Bronchial epithelial cell (primary cell): ENCODE measurements at regions not wholly inside any gene's neighbourhood (a gene's known extent, or its start where the extent isn't known, plus 50 kb on each side); places are given as distances from the start of the nearest gene placed in this dataset.

ENCODE experiments used
- DNase-seq: peaks from one replicate; pipeline ENCODE4 v3.0.0-alpha.2; 2010; ENCODE audit warnings: low read depth
- FAIRE-seq: peaks from 2 replicates; lab custom pipeline; 2011; peaks lifted over from hg19 to GRCh38; lab: Jason Lieb, UNC
- H3K27me3 ChIP-seq: 2 replicates; pipeline ENCODE4 v1.5.1; 2011; ENCODE audit warnings: low read length; ENCODE audit not compliant: control insufficient read depth, insufficient read depth
- H3K36me3 ChIP-seq: 2 replicates; pipeline ENCODE4 v1.5.1; 2011; ENCODE audit warnings: low read length; ENCODE audit not compliant: control insufficient read depth, insufficient read depth
- H3K4me3 ChIP-seq: 2 replicates; pipeline ENCODE4 v1.5.1; 2011; ENCODE audit warnings: mild to moderate bottlenecking, low read depth, low read length, control low read depth
- TF ChIP-seq, protein P1 (sequence below): IDR thresholded peaks from 2 replicates; pipeline ENCODE4 v1.5.1; 2011; ENCODE audit warnings: mild to moderate bottlenecking, moderate library complexity, low read length, control low read depth, inconsistent platforms; ENCODE audit not compliant: insufficient read depth, severe bottlenecking

DNA sequence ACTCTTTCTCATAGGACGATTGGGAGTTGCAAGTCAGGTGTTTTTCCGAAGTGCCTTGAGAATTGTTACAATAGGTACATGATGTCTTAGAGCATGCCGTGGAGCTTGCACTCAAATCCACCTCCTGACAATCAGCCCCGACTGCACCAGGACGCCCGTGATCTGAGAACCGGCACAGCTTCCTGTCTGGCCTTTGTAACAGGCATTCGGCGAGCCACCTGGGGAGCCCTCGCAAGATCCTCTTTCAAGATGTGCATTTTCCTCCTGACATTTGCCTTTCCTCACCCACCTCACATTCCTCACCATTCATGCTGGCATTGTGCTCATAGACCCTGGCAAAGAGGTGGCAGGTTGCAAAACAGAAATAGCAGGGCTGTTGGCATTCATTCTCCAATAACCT lies 427.3 kb downstream of the GALR1 start:
- TF ChIP-seq, protein P1, sequence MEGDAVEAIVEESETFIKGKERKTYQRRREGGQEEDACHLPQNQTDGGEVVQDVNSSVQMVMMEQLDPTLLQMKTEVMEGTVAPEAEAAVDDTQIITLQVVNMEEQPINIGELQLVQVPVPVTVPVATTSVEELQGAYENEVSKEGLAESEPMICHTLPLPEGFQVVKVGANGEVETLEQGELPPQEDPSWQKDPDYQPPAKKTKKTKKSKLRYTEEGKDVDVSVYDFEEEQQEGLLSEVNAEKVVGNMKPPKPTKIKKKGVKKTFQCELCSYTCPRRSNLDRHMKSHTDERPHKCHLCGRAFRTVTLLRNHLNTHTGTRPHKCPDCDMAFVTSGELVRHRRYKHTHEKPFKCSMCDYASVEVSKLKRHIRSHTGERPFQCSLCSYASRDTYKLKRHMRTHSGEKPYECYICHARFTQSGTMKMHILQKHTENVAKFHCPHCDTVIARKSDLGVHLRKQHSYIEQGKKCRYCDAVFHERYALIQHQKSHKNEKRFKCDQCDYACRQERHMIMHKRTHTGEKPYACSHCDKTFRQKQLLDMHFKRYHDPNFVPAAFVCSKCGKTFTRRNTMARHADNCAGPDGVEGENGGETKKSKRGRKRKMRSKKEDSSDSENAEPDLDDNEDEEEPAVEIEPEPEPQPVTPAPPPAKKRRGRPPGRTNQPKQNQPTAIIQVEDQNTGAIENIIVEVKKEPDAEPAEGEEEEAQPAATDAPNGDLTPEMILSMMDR = no peak
- Histone ChIP-seq H3K27me3 (no peaks in the 10 kb centered on the region), H3K36me3 (no peaks in the 10 kb centered on the region), H3K4me3 (no peak overlapping the region)
- no peak for FAIRE-seq
- DNase-seq = no peak

DNA sequence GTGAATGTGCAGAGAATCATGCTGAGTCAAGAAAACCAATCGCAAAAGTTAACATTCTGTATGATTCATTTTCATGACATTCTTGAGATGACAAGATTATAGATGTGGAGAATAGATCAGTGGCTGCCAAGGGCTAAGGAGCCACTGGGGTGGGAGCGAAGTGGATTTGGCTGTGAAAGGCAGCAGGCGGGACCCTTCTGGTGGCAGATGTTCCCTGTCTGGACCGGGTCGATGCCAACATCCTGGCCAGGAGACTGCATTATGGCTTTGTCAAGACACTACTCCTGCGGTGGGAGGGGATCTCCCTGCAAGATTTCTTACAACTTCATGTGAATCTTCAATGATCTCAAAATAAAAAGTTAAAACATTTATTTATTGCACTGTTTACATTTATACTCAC lies 427.9 kb downstream of the GALR1 start:
- DNase-seq (no peak), FAIRE-seq (no peak)
- Histone ChIP-seq H3K36me3 (no peaks in the 10 kb centered on the region), H3K27me3 (no peaks in the 10 kb centered on the region), H3K4me3 (no peak overlapping the region)
- TF ChIP-seq, protein P1 = no peak

DNA sequence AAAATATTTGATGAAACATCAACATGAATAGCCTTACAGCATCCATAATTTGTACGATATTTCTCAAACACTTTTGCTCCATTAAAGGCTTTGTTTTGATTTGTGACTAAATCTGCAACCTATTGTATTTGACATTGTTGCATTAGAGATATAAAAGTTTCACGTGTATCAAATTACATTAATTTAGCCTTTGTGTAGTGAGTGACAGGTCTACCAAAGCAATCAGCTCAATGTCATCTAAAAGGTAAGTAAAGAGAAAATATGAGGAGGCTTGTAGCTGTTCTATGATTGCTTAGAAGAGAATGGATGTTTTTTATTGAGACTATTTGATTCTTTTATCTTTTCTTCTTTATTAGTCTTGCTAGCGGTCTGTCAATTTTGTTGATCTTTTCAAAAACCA lies 430.2 kb downstream of the GALR1 start:
- TF ChIP-seq, protein P1 = no peak
- no peak overlapping the region for H3K4me3 ChIP-seq
- FAIRE-seq (no peak), DNase-seq (no peak)
- H3K27me3 ChIP-seq = no peaks in the 10 kb centered on the region
- no peaks in the 10 kb centered on the region for H3K36me3 ChIP-seq

DNA sequence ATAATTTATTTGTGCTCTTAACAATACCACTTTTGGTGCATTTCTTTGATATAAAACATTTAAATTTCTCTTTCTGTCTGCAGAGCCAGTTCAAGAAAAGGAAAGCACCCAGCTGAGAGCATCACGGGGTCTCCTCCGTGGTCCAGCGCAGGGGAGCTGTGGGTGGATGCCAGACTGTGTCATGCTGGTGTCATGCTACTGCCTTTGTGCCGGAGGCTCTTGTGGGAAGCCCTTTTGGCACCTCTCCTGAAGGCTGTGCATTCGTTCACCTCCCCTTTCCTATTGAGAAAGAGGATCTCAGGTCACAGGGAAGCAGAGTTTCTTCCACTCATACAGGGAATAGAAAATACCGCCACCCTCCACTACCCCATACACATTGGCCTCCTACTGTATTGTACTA lies 450.4 kb downstream of the GALR1 start:
- TF ChIP-seq, protein P1 = no peak
- H3K36me3 ChIP-seq = no peaks in the 10 kb centered on the region
- no peak overlapping the region for H3K4me3 ChIP-seq
- H3K27me3 ChIP-seq = no peaks in the 10 kb centered on the region
- FAIRE-seq (no peak), DNase-seq (no peak)

DNA sequence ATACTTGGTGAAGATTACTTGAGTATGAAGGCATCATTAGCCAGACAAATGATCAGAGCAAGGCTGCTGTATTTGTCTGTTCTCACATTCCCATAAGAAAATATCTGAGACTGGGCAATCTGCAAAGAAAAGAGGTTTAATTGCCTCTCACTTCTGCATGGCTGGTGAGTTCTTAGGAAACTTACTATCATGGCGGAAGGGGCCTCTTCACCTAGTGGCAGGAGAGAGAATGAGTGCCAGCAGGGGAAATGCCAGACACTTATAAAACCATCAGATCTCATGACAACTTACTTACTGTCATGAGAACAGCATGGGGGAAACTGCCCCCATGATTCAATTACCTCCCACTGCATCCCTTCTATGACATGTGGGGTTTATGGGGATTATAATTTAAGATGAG lies 452.3 kb downstream of the GALR1 start:
- DNase-seq (no peak), FAIRE-seq (no peak)
- Histone ChIP-seq H3K27me3 (no peaks in the 10 kb centered on the region), H3K36me3 (no peaks in the 10 kb centered on the region), H3K4me3 (no peak overlapping the region)
- TF ChIP-seq, protein P1 = no peak

DNA sequence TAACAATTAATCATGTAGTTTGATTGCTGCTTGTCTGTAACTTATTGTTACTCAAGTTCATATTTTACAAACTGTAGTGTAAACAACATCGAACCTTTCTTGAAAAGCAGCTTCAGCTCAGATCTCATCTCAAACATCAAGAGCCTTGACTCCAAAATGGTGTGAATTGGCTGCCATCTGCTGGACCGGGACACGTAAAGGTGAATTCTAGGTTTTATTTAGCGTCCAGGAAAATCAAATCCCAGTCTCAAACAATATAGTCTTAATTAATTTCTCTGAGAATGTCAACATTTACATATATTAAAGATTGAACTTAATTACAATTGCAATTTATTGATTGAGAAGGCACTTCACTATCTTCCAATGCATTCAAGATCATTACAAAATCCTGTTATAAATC lies 453.0 kb downstream of the GALR1 start:
- TF ChIP-seq, protein P1 = no peak
- DNase-seq (peak; percentile 4), FAIRE-seq (no peak)
- H3K4me3 ChIP-seq = no peak overlapping the region
- H3K36me3 ChIP-seq = no peaks in the 10 kb centered on the region
- no peaks in the 10 kb centered on the region for H3K27me3 ChIP-seq
